NCI-H2196 (cell line): ENCODE measurements at regions not wholly inside any gene's neighbourhood (a gene's known extent, or its start where the extent isn't known, plus 50 kb on each side); places are given as distances from the start of the nearest gene placed in this dataset.
"Not testable (repeated sequence)": the region's sequence is repeated elsewhere in the genome, so short reads cannot be mapped to it uniquely, and the experiment has no call there.

ENCODE experiments used
- DNase-seq: peaks from one replicate; lab custom pipeline; 2025; ENCODE audit not compliant: unreplicated experiment; lab: John Stamatoyannopoulos, UW

DNA sequence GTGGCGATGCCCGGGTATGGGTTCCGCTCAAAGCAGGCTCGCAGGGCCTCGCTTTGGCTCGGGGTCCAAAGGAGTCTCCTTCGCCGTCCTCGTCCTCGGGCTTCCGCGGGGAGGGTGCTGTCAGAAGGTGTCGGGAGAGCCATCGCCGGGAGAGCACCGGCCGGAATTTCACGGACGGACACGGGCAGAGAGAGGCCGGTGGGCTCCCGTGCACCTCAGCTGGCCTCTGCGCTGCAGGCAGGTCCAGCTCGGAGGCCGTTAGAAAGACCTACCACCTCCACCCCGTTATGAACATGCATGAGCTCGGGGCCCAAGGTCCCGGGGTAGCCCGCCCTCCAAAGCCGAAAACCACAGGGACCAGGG is 1846.0 kb upstream of the DEFB115 start:
- not testable (repeated sequence) for DNase-seq

- no peak for DNase-seq
Observed at GRCh38 chr20:29419378-29419777, 1838.1 kb upstream of the DEFB115 start.

DNA sequence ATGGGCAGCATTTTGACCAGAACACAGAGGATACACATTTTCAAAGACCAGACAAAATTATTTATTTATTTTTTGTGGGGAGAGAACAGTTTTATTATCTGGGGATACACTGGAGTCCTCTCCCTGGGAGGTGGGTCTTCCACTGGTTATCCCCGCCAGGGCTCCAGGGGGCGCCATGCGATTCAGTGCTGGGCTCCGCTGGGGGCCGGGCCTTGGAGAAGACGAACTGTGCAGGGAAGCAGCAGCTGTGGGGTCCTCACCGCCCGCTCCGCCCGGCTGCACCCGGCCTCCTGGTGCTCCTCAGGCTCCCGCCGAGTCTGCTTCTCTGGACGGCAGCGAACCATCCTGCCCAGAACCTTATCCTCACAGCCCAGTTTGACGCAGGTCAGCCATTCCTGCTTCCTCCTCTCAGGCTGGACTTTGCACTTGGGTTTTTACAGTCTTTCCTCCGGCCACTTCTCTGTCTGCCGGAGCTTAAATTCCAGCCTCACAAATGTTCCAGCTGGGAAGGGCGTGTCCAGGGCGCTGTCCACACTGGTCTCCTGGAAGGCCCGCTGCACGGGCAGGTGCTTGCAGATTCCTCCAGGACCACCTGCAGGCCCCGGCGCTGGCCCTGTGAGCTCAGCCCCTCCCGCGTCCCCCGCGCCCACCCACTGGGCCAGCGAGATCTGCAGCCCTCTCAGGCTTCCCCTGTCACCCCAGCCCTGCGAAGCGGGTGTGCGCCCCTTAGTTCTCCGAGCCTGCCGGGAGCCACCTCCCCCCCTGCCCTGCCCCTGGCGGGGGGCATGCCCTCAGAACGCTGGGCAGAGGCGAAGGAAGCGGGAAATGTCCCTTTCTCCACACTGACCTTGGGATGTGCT is 1830.0 kb upstream of the DEFB115 start:
- DNase-seq = no peak

DNA sequence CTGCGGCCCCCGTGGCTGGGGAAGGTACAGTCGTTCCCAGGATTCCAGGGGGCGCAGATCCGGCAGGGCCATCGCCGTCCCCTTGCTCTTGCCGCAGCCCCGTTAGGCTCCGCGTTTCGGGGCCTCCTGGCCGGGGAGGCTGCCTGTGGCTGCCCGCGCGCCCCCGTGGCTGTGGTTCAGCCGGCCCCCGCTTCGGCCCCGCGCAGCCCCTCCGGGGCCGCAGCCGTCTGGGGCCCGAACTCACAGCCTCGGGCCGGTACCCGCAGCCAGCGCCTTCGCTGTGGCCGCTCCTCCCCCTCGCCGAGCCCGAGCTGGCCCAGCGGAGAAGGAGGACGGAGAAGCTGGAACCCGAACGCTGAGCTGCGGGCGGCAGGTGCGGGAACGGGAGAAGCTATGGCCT is 1826.9 kb upstream of the DEFB115 start:
- no peak for DNase-seq

DNA sequence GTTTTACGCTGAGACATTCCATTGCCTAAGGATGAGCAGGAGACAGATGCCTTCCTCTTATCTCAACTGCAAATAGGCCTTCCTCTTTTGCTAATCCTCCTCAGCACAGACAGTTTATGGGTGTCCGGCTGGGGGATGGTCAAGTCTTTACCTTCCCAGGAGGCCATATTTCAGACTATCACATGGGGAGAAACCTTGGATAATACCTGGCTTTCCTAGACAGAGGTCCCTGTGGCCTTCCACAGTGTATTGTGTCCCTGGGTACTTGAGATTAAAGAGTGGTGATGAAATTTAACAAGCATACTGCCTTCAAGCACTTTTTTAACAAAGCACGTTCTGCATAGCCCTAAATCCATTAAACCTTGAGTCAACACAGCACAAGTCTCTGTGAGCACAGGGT is 1816.7 kb upstream of the DEFB115 start:
- DNase-seq = not testable (repeated sequence)

DNA sequence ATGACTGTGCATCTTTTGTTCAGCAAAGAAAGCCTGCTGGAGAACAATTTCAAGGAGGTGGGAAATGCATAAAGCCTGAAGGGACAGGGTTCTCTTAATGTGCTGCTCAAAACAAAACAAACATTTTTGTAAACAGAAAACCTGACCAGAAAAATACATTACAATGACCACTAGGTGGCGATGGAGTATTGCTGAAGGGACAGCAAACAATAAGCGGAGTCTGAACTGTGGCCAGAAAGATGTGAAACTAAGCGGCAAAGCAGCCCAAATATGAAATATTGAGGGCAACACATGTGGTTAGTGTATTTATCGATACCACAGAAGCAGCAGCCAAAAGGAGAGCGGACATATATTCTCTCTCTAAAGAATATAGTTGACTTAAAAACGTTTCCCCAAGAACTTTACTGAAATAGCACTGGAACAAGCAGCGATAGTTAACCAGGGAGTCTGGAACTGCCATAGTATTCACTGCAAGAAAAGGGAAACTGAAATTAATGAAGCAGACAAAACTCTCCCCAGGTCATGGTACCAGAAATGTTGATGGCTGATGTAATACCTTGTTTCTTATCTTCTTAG is 1814.2 kb upstream of the DEFB115 start:
- DNase-seq = peak; percentile 49

GRCh38 chr20:29443819-29444218 is 1813.6 kb upstream of the DEFB115 start:
- DNase-seq = no peak

DNA sequence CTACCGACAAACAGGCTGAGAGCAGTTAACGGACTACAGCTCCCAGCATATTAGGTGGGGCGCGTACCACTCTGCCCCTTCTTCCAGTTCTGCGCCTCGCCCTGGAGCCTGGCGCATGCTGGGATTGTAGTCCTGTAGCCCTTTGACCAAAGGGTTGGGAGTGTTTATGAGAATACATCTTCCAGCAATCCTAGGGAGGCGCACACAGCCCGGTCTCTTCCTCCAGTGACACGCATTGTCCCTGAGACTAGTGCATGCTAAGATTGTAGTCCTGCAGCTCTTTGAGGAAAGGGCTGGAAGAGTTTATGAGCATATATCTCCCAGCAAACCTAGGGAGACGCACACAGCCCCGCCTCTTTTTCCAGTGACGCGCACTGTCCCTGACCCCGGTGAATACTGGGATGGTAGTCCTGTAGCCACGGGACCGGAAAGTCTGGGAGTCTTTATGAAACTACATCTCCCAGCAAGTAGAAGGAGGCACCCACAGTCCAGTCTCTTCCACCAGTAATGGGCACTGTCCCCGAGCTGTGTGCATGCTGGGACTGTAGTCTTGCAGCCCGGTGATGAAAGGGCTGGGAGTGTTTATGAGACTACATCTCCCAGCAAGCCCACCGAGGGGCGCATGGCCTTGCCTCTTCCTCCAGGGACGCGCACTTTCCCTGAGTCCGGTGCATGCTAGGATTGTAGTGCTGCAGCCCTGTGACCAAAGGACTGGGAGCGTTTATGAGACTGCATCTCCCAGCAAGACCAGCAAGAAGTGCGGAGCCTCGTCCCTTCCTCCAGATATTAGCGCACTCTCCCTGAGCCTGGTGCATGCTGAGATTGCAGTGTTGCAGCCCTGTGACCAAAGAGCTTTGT is 1812.2 kb upstream of the DEFB115 start:
- DNase-seq = not testable (repeated sequence)

GRCh38 chr20:29447517-29448484 is 1809.7 kb upstream of the DEFB115 start:
- not testable (repeated sequence) for DNase-seq

DNA sequence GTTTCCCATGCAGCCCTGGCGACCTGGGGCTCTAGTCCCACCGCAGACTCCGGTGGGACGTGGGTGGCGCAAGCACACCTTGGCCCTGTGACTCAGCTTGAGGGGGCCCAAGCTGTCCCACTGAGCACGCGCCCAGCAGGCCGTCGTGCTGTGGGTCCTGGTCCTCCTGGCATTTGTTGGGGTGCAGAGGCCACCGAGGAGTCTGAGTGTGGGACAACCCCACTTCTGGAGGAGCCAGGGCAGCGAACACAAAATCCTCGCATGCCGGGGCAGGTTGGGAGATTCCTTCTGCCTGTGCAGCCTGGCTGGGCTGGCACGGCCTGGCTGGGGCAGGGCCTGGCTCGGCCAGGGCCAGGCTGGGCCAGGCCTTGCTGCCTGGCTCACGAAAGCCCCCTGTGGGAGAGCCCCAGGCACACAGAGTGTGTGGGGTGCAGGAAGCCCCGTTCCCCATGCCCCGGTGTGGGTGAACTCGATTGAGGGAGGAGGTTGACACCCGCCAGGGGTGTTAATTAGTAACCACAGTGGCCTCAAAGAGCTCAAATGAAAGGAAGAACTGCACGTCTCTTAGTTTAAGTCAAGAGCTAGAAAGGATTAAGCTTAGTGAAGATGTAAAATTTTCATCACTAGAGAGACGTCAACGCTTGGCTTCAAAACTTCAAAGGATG is 1808.5 kb upstream of the DEFB115 start:
- no peak for DNase-seq

DNA sequence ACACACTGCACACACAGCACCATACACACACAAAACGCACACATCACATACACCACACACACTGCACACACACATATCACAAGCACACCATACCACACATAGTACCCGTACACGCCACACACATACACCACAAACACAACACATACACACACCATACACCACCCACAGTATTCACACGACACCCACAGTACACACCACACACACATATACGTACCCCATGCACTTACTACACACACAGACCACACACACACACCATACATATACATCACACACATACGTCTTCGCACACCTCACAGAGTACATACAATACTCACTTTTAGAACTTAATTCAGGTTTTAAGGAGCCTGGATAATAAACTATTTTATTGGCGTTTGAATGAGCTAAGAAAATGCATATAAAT is 1805.3 kb upstream of the DEFB115 start:
- DNase-seq = no peak

- not testable (repeated sequence) for DNase-seq
Observed at GRCh38 chr20:29456987-29457693, 1800.3 kb upstream of the DEFB115 start.

DNA sequence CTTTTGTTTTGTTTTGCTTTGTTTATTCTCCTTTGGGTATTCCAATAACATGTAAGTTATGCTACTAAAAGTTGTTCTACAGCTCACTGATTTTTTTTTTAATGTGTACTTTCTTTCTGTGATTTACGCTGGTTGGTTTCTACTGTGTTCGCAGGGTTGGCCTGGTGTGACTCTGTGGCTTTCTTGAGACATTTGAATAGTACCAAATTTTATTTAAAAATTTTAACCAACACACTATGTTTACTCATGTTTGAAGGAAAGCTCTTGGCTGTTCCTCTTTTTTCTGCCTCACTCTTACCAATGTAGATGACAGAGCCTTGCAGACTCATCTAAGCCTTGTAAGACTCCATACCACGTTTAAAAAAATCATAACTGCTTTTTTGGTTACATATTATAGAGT is 1784.9 kb upstream of the DEFB115 start:
- no peak for DNase-seq

GRCh38 chr20:29492840-29493239 is 1764.6 kb upstream of the DEFB115 start:
- not testable (repeated sequence) for DNase-seq

GRCh38 chr20:29496767-29497166 is 1760.7 kb upstream of the DEFB115 start:
- DNase-seq = not testable (repeated sequence)

DNA sequence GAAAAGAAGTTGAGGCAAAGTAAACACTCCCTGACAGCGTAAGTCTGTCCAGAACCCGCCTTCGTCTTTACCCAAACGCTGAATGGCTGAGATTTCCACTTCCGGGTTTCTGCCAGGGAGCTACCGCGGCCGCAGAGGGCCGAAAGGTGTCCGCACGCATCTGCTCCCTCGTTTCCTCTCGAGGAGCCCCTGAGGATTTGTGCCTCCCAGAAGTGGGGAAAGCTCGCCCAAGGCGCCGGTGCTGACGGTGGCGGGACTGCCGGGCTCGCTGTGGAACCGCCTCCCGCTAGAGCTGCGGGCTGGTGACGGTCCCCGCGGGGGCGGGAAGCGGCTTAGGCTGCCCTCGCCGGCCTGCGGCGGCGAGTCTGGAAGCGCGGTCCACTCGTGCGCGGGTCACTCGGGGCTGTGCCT is 1760.2 kb upstream of the DEFB115 start:
- DNase-seq = no peak

- not testable (repeated sequence) for DNase-seq
Observed at GRCh38 chr20:29497684-29498083, 1759.8 kb upstream of the DEFB115 start.

- DNase-seq = not testable (repeated sequence)
Observed at GRCh38 chr20:29500738-29501137, 1756.7 kb upstream of the DEFB115 start.

DNA sequence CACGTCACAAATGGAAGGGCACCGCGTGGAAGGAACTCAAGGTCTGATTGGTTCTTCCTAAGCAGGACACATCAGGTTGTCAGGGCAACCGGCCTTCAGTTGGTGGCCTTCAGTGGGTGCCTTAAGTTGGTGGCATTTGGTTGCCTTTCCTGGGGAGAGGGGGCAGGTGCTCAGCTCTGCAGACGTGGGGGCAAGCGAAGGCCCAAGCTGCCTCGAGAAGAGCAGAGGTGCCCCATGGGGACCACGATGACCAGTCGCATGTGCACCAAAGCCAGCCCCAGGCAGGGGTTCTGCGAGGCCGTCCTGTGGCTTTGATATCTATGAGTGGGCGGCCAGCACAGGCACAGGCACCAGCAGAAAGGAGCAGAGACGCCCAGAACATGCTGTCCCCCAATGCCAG is 1742.8 kb upstream of the DEFB115 start:
- not testable (repeated sequence) for DNase-seq
